DND-41 (cell line): ENCODE measurements at regions not wholly inside any gene's neighbourhood (a gene's known extent, or its start where the extent isn't known, plus 50 kb on each side); places are given as distances from the start of the nearest gene placed in this dataset.
A peak's percentile ranks its signal among the peaks of the same experiment; 100 is the strongest.

Source experiments
- ATAC-seq: fragments of 200-7000 bp; cut with Tn5 transposase; 3 replicates; pipeline ENCODE4 v1.9.1; 2021; ENCODE audit warnings: low read depth; ENCODE audit not compliant: insufficient read depth
- DNase-seq: peaks from one replicate; pipeline ENCODE4 v3.0.0-alpha.2; 2020
- H2AFZ ChIP-seq: 2 replicates; pipeline ENCODE4 v1.6.0; 2012; ENCODE audit warnings: low read depth, low read length
- H3K27ac ChIP-seq: 2 replicates; pipeline ENCODE4 v1.5.1; 2012; ENCODE audit warnings: low read length, inconsistent platforms
- H3K27me3 ChIP-seq: fragments of 200-600 bp; sonication (generic); 2 replicates; pipeline ENCODE4 v1.6.0; 2012; ENCODE audit warnings: low read length, mild to moderate bottlenecking, inconsistent platforms; ENCODE audit not compliant: insufficient read depth, poor library complexity
- H3K36me3 ChIP-seq: 2 replicates; pipeline ENCODE4 v1.5.1; 2012; ENCODE audit warnings: low read length, inconsistent platforms; ENCODE audit not compliant: insufficient read depth
- H3K4me1 ChIP-seq: 2 replicates; pipeline ENCODE4 v1.5.1; 2012; ENCODE audit warnings: mild to moderate bottlenecking, low read length; ENCODE audit not compliant: insufficient read depth
- H3K4me2 ChIP-seq: 2 replicates; pipeline ENCODE4 v1.6.0; 2012; ENCODE audit warnings: mild to moderate bottlenecking, moderate library complexity, low read length, inconsistent platforms; ENCODE audit not compliant: insufficient read depth
- H3K4me3 ChIP-seq, 2 experiments: fragments of 200-600 bp in 1 of 2; shearing (Covaris generic) in 1 of 2; 2 replicates each; pipeline ENCODE4 v1.5.1; 2012 to 2016; ENCODE audit warnings: inconsistent platforms in 2 of 2, low read length in 2 of 2, mild to moderate bottlenecking in 2 of 2, low read depth in 1 of 2, moderate library complexity in 1 of 2
- H3K79me2 ChIP-seq: 2 replicates; pipeline ENCODE4 v1.6.0; 2012; ENCODE audit warnings: low read length, inconsistent platforms; ENCODE audit not compliant: insufficient read depth
- H3K9ac ChIP-seq: 2 replicates; pipeline ENCODE4 v1.6.0; 2012; ENCODE audit warnings: low read depth, mild to moderate bottlenecking, inconsistent platforms, low read length, moderate library complexity
- H3K9me3 ChIP-seq: 2 replicates; pipeline ENCODE4 v1.5.1; 2012; ENCODE audit warnings: low read length, moderate library complexity, mild to moderate bottlenecking, inconsistent platforms; ENCODE audit not compliant: insufficient read depth, severe bottlenecking
- H4K20me1 ChIP-seq: 2 replicates; pipeline ENCODE4 v1.6.0; 2012; ENCODE audit warnings: low read length; ENCODE audit not compliant: insufficient read depth
- CTCF ChIP-seq: IDR thresholded peaks from 2 replicates; pipeline ENCODE4 v1.5.1; 2012; ENCODE audit warnings: borderline replicate concordance, low read length, moderate library complexity, mild to moderate bottlenecking; ENCODE audit not compliant: poor library complexity, severe bottlenecking; ENCODE audit errors: extremely low read depth
- EZH2 ChIP-seq: IDR thresholded peaks from 3 replicates; pipeline ENCODE4 v1.6.1; 2012; ENCODE audit warnings: borderline replicate concordance, low read depth, mild to moderate bottlenecking, moderate library complexity, low read length, inconsistent platforms; ENCODE audit not compliant: severe bottlenecking

GRCh38 chr22:48171271-48171691, 1408.8 kb downstream of the TBC1D22A start:
- Histone ChIP-seq H2AFZ (no peak overlapping the region), H3K79me2 (no peaks in the 10 kb centered on the region), H3K9me3 (no peaks in the 10 kb centered on the region), H3K36me3 (no peaks in the 10 kb centered on the region), H3K27me3 (no peaks in the 10 kb centered on the region), H3K9ac (no peak overlapping the region), H4K20me1 (no peaks in the 10 kb centered on the region; the same call in 1 of the 2 replicates), H3K4me2 (no peak overlapping the region), H3K27ac (no peak overlapping the region), H3K4me1 (no peaks in the 10 kb centered on the region), H3K4me3 (no peak overlapping the region)
- ATAC-seq = peak; percentile 77
- peak; percentile 56 for DNase-seq
- no peak for TF ChIP-seq CTCF
- no peak for TF ChIP-seq EZH2

GRCh38 chr22:48169227-48169626, 1406.8 kb downstream of the TBC1D22A start:
- DNase-seq (no peak), ATAC-seq (no peak)
- H3K36me3 ChIP-seq = no peaks in the 10 kb centered on the region
- H3K4me2 ChIP-seq = no peak overlapping the region
- no peak overlapping the region for H2AFZ ChIP-seq
- no peaks in the 10 kb centered on the region for H3K27me3 ChIP-seq
- TF ChIP-seq EZH2 (no peak), CTCF (no peak)
- no peak overlapping the region for H3K9ac ChIP-seq
- H4K20me1 ChIP-seq = no peaks in the 10 kb centered on the region; the same call in 1 of the 2 replicates
- H3K79me2 ChIP-seq = no peaks in the 10 kb centered on the region
- H3K4me1 ChIP-seq = no peaks in the 10 kb centered on the region
- H3K4me3 ChIP-seq = no peak overlapping the region
- no peaks in the 10 kb centered on the region for H3K9me3 ChIP-seq
- H3K27ac ChIP-seq = no peak overlapping the region

- Histone ChIP-seq H3K27me3 (no peaks in the 10 kb centered on the region), H3K9me3 (no peaks in the 10 kb centered on the region), H3K4me2 (no peak overlapping the region), H3K36me3 (no peaks in the 10 kb centered on the region), H3K27ac (no peak overlapping the region), H3K9ac (no peak overlapping the region), H3K4me1 (no peaks in the 10 kb centered on the region), H2AFZ (no peak overlapping the region), H3K4me3 (no peak overlapping the region), H4K20me1 (no peaks in the 10 kb centered on the region; the same call in 1 of the 2 replicates), H3K79me2 (no peaks in the 10 kb centered on the region)
- no peak for TF ChIP-seq CTCF
- TF ChIP-seq EZH2 = no peak
- peak; percentile 63 for DNase-seq
- ATAC-seq = no peak
These were observed 1404.8 kb downstream of the TBC1D22A start for GRCh38 chr22:48167238-48167637.

DNA sequence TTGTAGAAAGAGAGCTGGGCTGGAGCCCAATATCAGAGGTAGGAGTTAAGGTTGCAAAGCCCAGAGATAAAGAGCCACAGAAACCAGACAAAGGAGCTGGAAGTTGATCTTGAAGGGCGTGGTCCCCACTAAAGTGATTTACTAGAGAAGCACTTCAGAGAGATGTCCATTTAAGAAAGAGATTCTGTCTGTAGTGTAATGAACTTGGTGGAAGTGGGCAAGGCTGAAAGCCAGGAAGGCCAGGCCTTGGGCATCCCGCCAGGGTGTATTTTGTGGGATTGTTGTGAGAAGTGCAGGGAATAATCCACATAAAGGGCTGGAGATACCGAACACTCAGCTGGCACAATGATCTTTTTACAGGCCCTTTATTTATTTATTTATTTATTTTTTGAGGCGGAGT, 1398.8 kb downstream of the TBC1D22A start:
- Histone ChIP-seq H3K4me3 (no peak overlapping the region), H3K9ac (no peak overlapping the region), H3K79me2 (no peaks in the 10 kb centered on the region), H3K36me3 (no peaks in the 10 kb centered on the region), H2AFZ (no peak overlapping the region), H3K4me1 (no peaks in the 10 kb centered on the region), H3K27me3 (no peaks in the 10 kb centered on the region), H3K9me3 (no peaks in the 10 kb centered on the region), H3K4me2 (no peak overlapping the region), H3K27ac (no peak overlapping the region), H4K20me1 (no peaks in the 10 kb centered on the region)
- no peak for TF ChIP-seq CTCF
- TF ChIP-seq EZH2 = no peak
- no peak for DNase-seq
- ATAC-seq = no peak
